Neuronal stem cell (in vitro differentiated cells): ENCODE measurements at regions not wholly inside any gene's neighbourhood (a gene's known extent, or its start where the extent isn't known, plus 50 kb on each side); places are given as distances from the start of the nearest gene placed in this dataset.

Experiments
- DNase-seq: peaks from one replicate; pipeline ENCODE4 v3.0.0-alpha.2; 2013; ENCODE audit warnings: low spot score
- H2AFZ ChIP-seq: one replicate; pipeline ENCODE4 v1.6.1; 2013; ENCODE audit warnings: mild to moderate bottlenecking, low read length, inconsistent platforms
- H2AK5ac ChIP-seq: 2 replicates; pipeline ENCODE4 v1.6.1; 2013; ENCODE audit warnings: low read depth, mild to moderate bottlenecking, inconsistent platforms, low read length, moderate library complexity, mixed read lengths
- H2BK120ac ChIP-seq: 2 replicates; pipeline ENCODE4 v1.6.1; 2013; ENCODE audit warnings: low read depth, mild to moderate bottlenecking, inconsistent platforms, low read length, moderate library complexity, mixed read lengths
- H2BK12ac ChIP-seq: one replicate; pipeline ENCODE4 v1.6.1; 2013; ENCODE audit warnings: low read length, inconsistent platforms
- H2BK15ac ChIP-seq: 2 replicates; pipeline ENCODE4 v1.6.1; 2013; ENCODE audit warnings: mild to moderate bottlenecking, low read length, inconsistent platforms, mixed read lengths
- H2BK5ac ChIP-seq: one replicate; pipeline ENCODE4 v1.6.1; 2013; ENCODE audit warnings: inconsistent platforms, mild to moderate bottlenecking, low read length, moderate library complexity
- H3K14ac ChIP-seq: one replicate; pipeline ENCODE4 v1.6.1; 2013; ENCODE audit warnings: low read length, inconsistent platforms
- H3K18ac ChIP-seq: 2 replicates; pipeline ENCODE4 v1.6.1; 2013; ENCODE audit warnings: low read length, inconsistent platforms
- H3K23ac ChIP-seq: 2 replicates; pipeline ENCODE4 v1.6.1; 2013; ENCODE audit warnings: low read depth, mild to moderate bottlenecking, mixed read lengths, low read length, inconsistent platforms; ENCODE audit not compliant: poor library complexity
- H3K27ac ChIP-seq: replicated peaks from 3 replicates; pipeline ENCODE4 v1.5.1; 2013; ENCODE audit warnings: low read length, inconsistent platforms
- H3K27me3 ChIP-seq, 3 experiments: 2 replicates each; pipeline ENCODE4 v1.6.1; 2013; ENCODE audit warnings: low read length in 3 of 3, mild to moderate bottlenecking in 2 of 3, inconsistent platforms in 1 of 3, low read depth in 1 of 3, mixed read lengths in 1 of 3, moderate library complexity in 1 of 3; ENCODE audit not compliant: control insufficient read depth in 3 of 3, insufficient read depth in 3 of 3
- H3K36me3 ChIP-seq, 2 donors: replicated peaks in 1 of 2; 2 replicates each; pipeline ENCODE4 v1.6.1; 2013; ENCODE audit warnings: low read length in 2 of 2; ENCODE audit not compliant: control insufficient read depth in 2 of 2, insufficient read depth in 2 of 2
- H3K4ac ChIP-seq: 2 replicates; pipeline ENCODE4 v1.6.1; 2013; ENCODE audit warnings: inconsistent platforms, mild to moderate bottlenecking, low read length, moderate library complexity
- H3K4me1 ChIP-seq, 2 donors: 1 replicate in 1 of 2; 2 replicates in 1 of 2; pipeline ENCODE4 v1.6.1; 2013; ENCODE audit warnings: low read length in 2 of 2, low read depth in 1 of 2; ENCODE audit not compliant: control insufficient read depth in 2 of 2, insufficient read depth in 1 of 2
- H3K4me2 ChIP-seq: one replicate; pipeline ENCODE4 v1.6.1; 2013; ENCODE audit warnings: mild to moderate bottlenecking, low read length, inconsistent platforms; ENCODE audit not compliant: insufficient read depth, poor library complexity, severe bottlenecking
- H3K4me3 ChIP-seq, 2 donors: 2 replicates each; pipeline ENCODE4 v1.5.1; 2013; ENCODE audit warnings: low read length in 2 of 2, mild to moderate bottlenecking in 2 of 2, inconsistent platforms in 1 of 2, moderate library complexity in 1 of 2
- H3K79me1 ChIP-seq: one replicate; pipeline ENCODE4 v1.6.1; 2013; ENCODE audit warnings: low read depth, mild to moderate bottlenecking, inconsistent platforms, low read length, moderate library complexity
- H3K9ac ChIP-seq: one replicate; pipeline ENCODE4 v1.6.1; 2013; ENCODE audit warnings: mild to moderate bottlenecking, low read depth, low read length, inconsistent platforms; ENCODE audit not compliant: poor library complexity
- H3K9me3 ChIP-seq, 2 donors: replicated peaks in 1 of 2; 2 replicates each; pipeline versions ENCODE3 to v1.6.1; 2013; ENCODE audit warnings: low read length in 2 of 2, mild to moderate bottlenecking in 2 of 2, inconsistent platforms in 1 of 2, low read depth in 1 of 2, mixed read lengths in 1 of 2, moderate library complexity in 1 of 2; ENCODE audit not compliant: control insufficient read depth in 2 of 2, insufficient read depth in 1 of 2
- H4K8ac ChIP-seq: one replicate; pipeline ENCODE4 v1.6.1; 2013; ENCODE audit warnings: low read depth, mild to moderate bottlenecking, inconsistent platforms, low read length, moderate library complexity
- H4K91ac ChIP-seq: one replicate; pipeline ENCODE4 v1.6.1; 2013; ENCODE audit warnings: low read length, low read depth, mild to moderate bottlenecking, inconsistent platforms; ENCODE audit not compliant: poor library complexity
- WGBS, 2 donors: extraction: QIAGEN DNeasy Blood & Tissue Kit; methylation state at CpG; one replicate each; pipeline ENCODE4 v1.1.7; 2013; ENCODE audit warnings: missing lambda C conversion rate in 2 of 2, mixed read lengths in 1 of 2; ENCODE audit not compliant: insufficient read length in 2 of 2, insufficient replicate concordance in 1 of 2; ENCODE audit errors: extremely low coverage in 2 of 2; 5-methylcytosine and 5-hydroxymethylcytosine counted together

GRCh38 chrX:140092121-140092520, 126.8 kb upstream of the CXorf66 start:
- Histone ChIP-seq H3K4me1 (peaks cover 8 to 14% of the 10 kb centered on the region in 2 donors), H2AFZ (peak overlapping the region; percentile 91), H3K4ac (no peak overlapping the region), H3K14ac (no peak overlapping the region), H3K18ac (peak overlapping the region; percentile 64), H3K9me3 (no peaks in the 10 kb centered on the region), H2AK5ac (peak overlapping the region; percentile 88), H3K4me2 (peak overlapping the region; percentile 54), H3K27ac (no peak overlapping the region), H2BK12ac (no peak overlapping the region), H2BK15ac (no peak overlapping the region), H3K27me3 (no peaks in the 10 kb centered on the region), H3K4me3 (peak overlapping the region in 1 of 2 donors; percentile 42), H4K8ac (no peak overlapping the region), H3K79me1 (no peaks in the 10 kb centered on the region), H3K36me3 (no peaks in the 10 kb centered on the region), H2BK120ac (no peak overlapping the region), H4K91ac (no peak overlapping the region), H3K23ac (no peak overlapping the region), H3K9ac (no peak overlapping the region), H2BK5ac (no peak overlapping the region)
- no CpG with 5 or more reads among the region's 26 CpGs for whole genome bisulfite sequencing, 2 donors
- DNase-seq: no peak

- Histone ChIP-seq H3K36me3 (no peaks in the 10 kb centered on the region), H4K8ac (no peak overlapping the region), H3K4ac (no peak overlapping the region), H2BK15ac (peak overlapping the region; percentile 75), H3K4me1 (peaks cover 6 to 12% of the 10 kb centered on the region in 2 donors), H3K79me1 (no peaks in the 10 kb centered on the region), H4K91ac (no peak overlapping the region), H3K9me3 (no peaks in the 10 kb centered on the region), H2BK5ac (no peak overlapping the region), H2AFZ (peak overlapping the region; percentile 91), H3K4me3 (peak overlapping the region; percentile 42 to 75), H3K9ac (peak overlapping the region; percentile 72), H2BK120ac (no peak overlapping the region), H3K4me2 (peak overlapping the region; percentile 54), H3K14ac (no peak overlapping the region), H2BK12ac (no peak overlapping the region), H3K18ac (peak overlapping the region; percentile 81), H3K23ac (no peak overlapping the region), H3K27ac (no peak overlapping the region), H3K27me3 (no peaks in the 10 kb centered on the region), H2AK5ac (no peak overlapping the region)
- no CpG with 5 or more reads among the region's 88 CpGs for WGBS, 2 donors
- peak; percentile 31 for DNase-seq
Measured at GRCh38 chrX:140091125-140091886, 126.0 kb upstream of the CXorf66 start.

- Histone ChIP-seq H2BK15ac (no peak overlapping the region), H2AFZ (peak overlapping the region; percentile 91), H3K9me3 (no peaks in the 10 kb centered on the region), H3K14ac (no peak overlapping the region), H3K36me3 (no peaks in the 10 kb centered on the region), H3K79me1 (no peaks in the 10 kb centered on the region), H3K23ac (no peak overlapping the region), H3K18ac (no peak overlapping the region), H2BK12ac (no peak overlapping the region), H3K4me1 (peaks cover 6 to 12% of the 10 kb centered on the region in 2 donors), H3K4me3 (peak overlapping the region; percentile 42 to 75), H4K8ac (no peak overlapping the region), H3K9ac (no peak overlapping the region), H2AK5ac (no peak overlapping the region), H2BK120ac (no peak overlapping the region), H4K91ac (no peak overlapping the region), H3K27ac (no peak overlapping the region), H3K4me2 (peak overlapping the region; percentile 54), H2BK5ac (no peak overlapping the region), H3K4ac (no peak overlapping the region), H3K27me3 (no peaks in the 10 kb centered on the region)
- no peak for DNase-seq
- no CpG with 5 or more reads among the region's 15 CpGs for WGBS, 2 donors
Measured at GRCh38 chrX:140090800-140091124, 125.4 kb upstream of the CXorf66 start.

GRCh38 chrX:140088438-140088837, 123.1 kb upstream of the CXorf66 start:
- DNase-seq: no peak
- Histone ChIP-seq H3K18ac (no peak overlapping the region), H3K27ac (no peak overlapping the region), H2BK12ac (no peak overlapping the region), H3K4me1 (peaks cover 6 to 12% of the 10 kb centered on the region in 2 donors), H3K9me3 (no peaks in the 10 kb centered on the region), H3K4me2 (no peak overlapping the region), H3K4ac (no peak overlapping the region), H4K8ac (no peak overlapping the region), H2BK15ac (no peak overlapping the region), H2BK5ac (no peak overlapping the region), H3K14ac (no peak overlapping the region), H2AK5ac (no peak overlapping the region), H3K23ac (no peak overlapping the region), H2BK120ac (no peak overlapping the region), H3K27me3 (no peaks in the 10 kb centered on the region), H3K79me1 (no peaks in the 10 kb centered on the region), H4K91ac (no peak overlapping the region), H3K9ac (no peak overlapping the region), H2AFZ (no peak overlapping the region), H3K4me3 (no peak overlapping the region), H3K36me3 (no peaks in the 10 kb centered on the region)
- WGBS, 2 donors: no CpG with 5 or more reads among the region's 2 CpGs
